OCI-LY1 (cell line): ENCODE measurements at regions not wholly inside any gene's neighbourhood (a gene's known extent, or its start where the extent isn't known, plus 50 kb on each side); places are given as distances from the start of the nearest gene placed in this dataset.

Experiments used
- H2AFZ ChIP-seq: fragments of 200-600 bp; sonication (generic), shearing (Covaris generic); 2 replicates; pipeline ENCODE4 v1.6.0; 2014; ENCODE audit warnings: antibody characterized with exemption, mild to moderate bottlenecking, low read length
- H3F3A ChIP-seq: fragments of 200-600 bp; sonication (generic), shearing (Covaris generic); 2 replicates; pipeline ENCODE4 v1.6.0; 2014; ENCODE audit warnings: mild to moderate bottlenecking, antibody characterized with exemption, low read length, moderate library complexity; ENCODE audit not compliant: insufficient read depth
- H3K27ac ChIP-seq: fragments of 200-600 bp; sonication (generic); 2 replicates; pipeline ENCODE4 v1.5.1; 2014; ENCODE audit warnings: low read length, mixed run types, mild to moderate bottlenecking, low read depth; ENCODE audit not compliant: poor library complexity, severe bottlenecking
- H3K27me3 ChIP-seq: fragments of 200-600 bp; sonication (generic); 2 replicates; pipeline ENCODE4 v1.6.0; 2014; ENCODE audit warnings: antibody characterized with exemption, mild to moderate bottlenecking, low read length, moderate library complexity; ENCODE audit not compliant: insufficient read depth
- H3K36me3 ChIP-seq: fragments of 200-600 bp; sonication (generic); 2 replicates; pipeline ENCODE4 v1.6.1; 2014; ENCODE audit warnings: mild to moderate bottlenecking, antibody characterized with exemption, low read length, moderate library complexity, mixed read lengths; ENCODE audit not compliant: insufficient read depth
- H3K4me1 ChIP-seq: fragments of 200-600 bp; sonication (generic); 2 replicates; pipeline ENCODE4 v1.5.1; 2014; ENCODE audit warnings: mild to moderate bottlenecking, low read length, moderate library complexity; ENCODE audit not compliant: insufficient read depth, severe bottlenecking
- H3K4me2 ChIP-seq: fragments of 200-600 bp; sonication (generic), shearing (Covaris generic); 2 replicates; pipeline ENCODE4 v1.6.1; 2014; ENCODE audit warnings: low read length
- H3K4me3 ChIP-seq: fragments of 200-600 bp; sonication (generic); 2 replicates; pipeline ENCODE4 v1.5.1; 2014; ENCODE audit warnings: low read length, low read depth, mild to moderate bottlenecking, mixed read lengths; ENCODE audit not compliant: poor library complexity, severe bottlenecking
- H3K79me2 ChIP-seq: fragments of 200-600 bp; shearing (Covaris generic); 2 replicates; pipeline ENCODE4 v1.6.1; 2016; ENCODE audit warnings: mixed run types, low read length, mixed read lengths; ENCODE audit not compliant: insufficient read depth
- H3K9ac ChIP-seq: fragments of 200-600 bp; sonication (generic), shearing (Covaris generic); 2 replicates; pipeline ENCODE4 v1.6.1; 2014; ENCODE audit warnings: mild to moderate bottlenecking, low read length, mixed read lengths
- H3K9me2 ChIP-seq: fragments of 200-600 bp; sonication (generic), shearing (Covaris generic); 2 replicates; pipeline ENCODE4 v1.6.1; 2014; ENCODE audit warnings: low read depth, mild to moderate bottlenecking, low read length, mixed read lengths
- H3K9me3 ChIP-seq: fragments of 200-600 bp; shearing (Covaris generic); 2 replicates; pipeline ENCODE4 v1.6.1; 2014; ENCODE audit warnings: low read length, mixed read lengths
- H4K20me1 ChIP-seq: fragments of 200-600 bp; sonication (generic), shearing (Covaris generic); 2 replicates; pipeline ENCODE4 v1.6.0; 2016; ENCODE audit warnings: mild to moderate bottlenecking, low read length; ENCODE audit not compliant: insufficient read depth
- EZH2 ChIP-seq: fragments of 200-600 bp; sonication (generic), shearing (Covaris generic); IDR thresholded peaks from 2 replicates; pipeline ENCODE4 v1.8.0; 2017; ENCODE audit warnings: borderline replicate concordance, mixed run types, mild to moderate bottlenecking, antibody characterized with exemption, low read length, moderate library complexity, mixed read lengths
- TF ChIP-seq, protein P1 (sequence below): fragments of 200-600 bp; sonication (generic), shearing (Covaris generic); IDR thresholded peaks from 2 replicates; pipeline ENCODE4 v1.5.1; 2017; ENCODE audit warnings: mild to moderate bottlenecking, antibody characterized with exemption, low read length, moderate library complexity, mixed read lengths

DNA sequence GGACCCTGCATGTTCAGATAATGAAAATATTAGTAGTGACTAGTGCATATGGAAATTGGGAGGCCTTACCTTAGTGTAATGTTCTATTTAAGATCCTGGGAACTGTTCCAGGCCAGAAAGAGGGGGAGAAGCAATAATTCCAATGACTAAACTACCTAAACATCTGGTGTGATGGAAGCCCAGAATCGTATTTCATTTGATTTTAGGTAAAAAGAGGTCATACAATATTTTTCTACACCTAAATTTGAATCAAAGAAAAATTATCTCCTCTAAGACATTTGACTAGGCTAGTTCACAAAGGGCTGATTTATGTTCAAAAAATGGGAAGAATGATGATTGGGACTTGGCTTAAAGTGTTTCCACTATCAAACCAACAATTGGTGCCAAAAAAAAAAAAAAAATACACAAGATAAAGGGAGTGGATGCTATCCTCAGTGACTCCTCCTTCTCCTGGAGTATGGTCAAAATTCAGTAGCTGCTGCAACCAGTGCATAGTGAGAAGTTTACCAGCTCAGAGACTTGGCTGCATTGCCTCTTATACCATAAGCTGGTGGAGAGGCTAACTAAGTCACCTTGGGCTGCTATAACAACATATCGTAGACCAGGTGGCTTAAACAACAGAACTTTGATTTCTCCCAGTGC, 1038.3 kb upstream of the ACVR2A start:
- no peaks in the 10 kb centered on the region for H3K79me2 ChIP-seq
- no peak overlapping the region for H3K4me3 ChIP-seq
- no peaks in the 10 kb centered on the region for H3K27me3 ChIP-seq
- no peak overlapping the region for H3K27ac ChIP-seq
- no peaks in the 10 kb centered on the region for H4K20me1 ChIP-seq
- H3K4me2 ChIP-seq: no peak overlapping the region
- no peaks in the 10 kb centered on the region for H3F3A ChIP-seq
- no peaks in the 10 kb centered on the region for H3K9me3 ChIP-seq
- H2AFZ ChIP-seq: no peak overlapping the region
- no peaks in the 10 kb centered on the region for H3K4me1 ChIP-seq
- H3K36me3 ChIP-seq: no peaks in the 10 kb centered on the region
- TF ChIP-seq, protein P1, sequence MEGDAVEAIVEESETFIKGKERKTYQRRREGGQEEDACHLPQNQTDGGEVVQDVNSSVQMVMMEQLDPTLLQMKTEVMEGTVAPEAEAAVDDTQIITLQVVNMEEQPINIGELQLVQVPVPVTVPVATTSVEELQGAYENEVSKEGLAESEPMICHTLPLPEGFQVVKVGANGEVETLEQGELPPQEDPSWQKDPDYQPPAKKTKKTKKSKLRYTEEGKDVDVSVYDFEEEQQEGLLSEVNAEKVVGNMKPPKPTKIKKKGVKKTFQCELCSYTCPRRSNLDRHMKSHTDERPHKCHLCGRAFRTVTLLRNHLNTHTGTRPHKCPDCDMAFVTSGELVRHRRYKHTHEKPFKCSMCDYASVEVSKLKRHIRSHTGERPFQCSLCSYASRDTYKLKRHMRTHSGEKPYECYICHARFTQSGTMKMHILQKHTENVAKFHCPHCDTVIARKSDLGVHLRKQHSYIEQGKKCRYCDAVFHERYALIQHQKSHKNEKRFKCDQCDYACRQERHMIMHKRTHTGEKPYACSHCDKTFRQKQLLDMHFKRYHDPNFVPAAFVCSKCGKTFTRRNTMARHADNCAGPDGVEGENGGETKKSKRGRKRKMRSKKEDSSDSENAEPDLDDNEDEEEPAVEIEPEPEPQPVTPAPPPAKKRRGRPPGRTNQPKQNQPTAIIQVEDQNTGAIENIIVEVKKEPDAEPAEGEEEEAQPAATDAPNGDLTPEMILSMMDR: no peak
- TF ChIP-seq EZH2: no peak
- no peaks in the 10 kb centered on the region for H3K9me2 ChIP-seq
- no peak overlapping the region for H3K9ac ChIP-seq

DNA sequence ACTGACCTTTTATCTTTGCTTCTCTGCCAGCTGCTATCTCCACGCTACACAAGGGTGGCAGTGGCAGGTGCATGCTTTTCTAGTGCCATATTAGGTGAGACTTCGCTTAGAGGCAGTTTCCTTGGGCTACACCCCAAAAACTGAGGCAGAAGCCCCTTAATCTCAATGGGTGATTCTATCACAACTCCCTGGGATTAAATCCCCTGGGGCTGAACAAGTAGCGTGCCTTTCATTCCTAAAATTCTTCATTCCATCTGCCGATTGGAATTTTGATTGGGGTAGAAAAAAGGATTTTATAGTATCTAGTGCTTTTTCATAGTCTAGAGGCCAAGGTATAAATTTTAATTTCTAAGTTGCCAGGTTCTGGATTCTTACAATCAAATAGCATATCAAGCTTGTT, 1040.5 kb upstream of the ACVR2A start:
- Histone ChIP-seq H3K4me1 (no peaks in the 10 kb centered on the region), H3K27ac (no peak overlapping the region), H3K9ac (no peak overlapping the region), H3K9me3 (no peaks in the 10 kb centered on the region), H3F3A (no peaks in the 10 kb centered on the region), H2AFZ (no peak overlapping the region), H3K36me3 (no peaks in the 10 kb centered on the region), H3K4me3 (no peak overlapping the region), H3K79me2 (no peaks in the 10 kb centered on the region), H3K9me2 (no peaks in the 10 kb centered on the region), H3K27me3 (no peaks in the 10 kb centered on the region), H4K20me1 (no peaks in the 10 kb centered on the region), H3K4me2 (no peak overlapping the region)
- TF ChIP-seq, protein P1: no peak
- no peak for TF ChIP-seq EZH2

DNA sequence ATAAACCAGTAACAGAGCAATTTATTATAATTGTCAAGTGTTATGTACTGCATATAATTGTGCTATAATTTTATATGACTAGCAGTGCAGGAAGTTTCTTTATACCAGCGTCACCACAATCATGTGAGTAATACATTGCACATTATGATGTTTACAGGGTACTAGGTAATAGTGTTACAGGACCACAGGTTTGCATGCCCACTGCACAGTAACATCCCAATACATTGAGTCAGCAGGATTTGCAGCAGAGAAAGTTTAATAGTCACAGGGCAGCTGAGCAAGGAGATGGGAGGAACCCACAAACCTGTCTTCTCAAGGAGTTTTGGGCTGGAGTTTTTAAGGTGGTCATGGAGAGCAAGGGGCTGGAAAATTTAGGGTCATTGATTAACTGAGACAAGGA, 1042.9 kb upstream of the ACVR2A start:
- Histone ChIP-seq H4K20me1 (no peaks in the 10 kb centered on the region), H3K79me2 (no peaks in the 10 kb centered on the region), H2AFZ (no peak overlapping the region), H3K4me3 (no peak overlapping the region), H3K27me3 (no peaks in the 10 kb centered on the region), H3K4me2 (no peak overlapping the region), H3F3A (no peaks in the 10 kb centered on the region), H3K36me3 (no peaks in the 10 kb centered on the region), H3K9me3 (no peaks in the 10 kb centered on the region), H3K9ac (no peak overlapping the region), H3K9me2 (no peaks in the 10 kb centered on the region), H3K27ac (no peak overlapping the region), H3K4me1 (no peaks in the 10 kb centered on the region)
- TF ChIP-seq EZH2: no peak
- TF ChIP-seq, protein P1: no peak
